B cell (primary cell): ENCODE measurements at regions not wholly inside any gene's neighbourhood (a gene's known extent, or its start where the extent isn't known, plus 50 kb on each side); places are given as distances from the start of the nearest gene placed in this dataset.

Experiments used
- ATAC-seq: fragments of 200-7000 bp; cut with Tn5 transposase; one replicate; pipeline ENCODE4 v1.10.0; 2021; ENCODE audit warnings: low read depth, mild to moderate bottlenecking, moderate number of reproducible peaks, moderate library complexity
- CTCF ChIA-PET: fragments of 350-600 bp; sonication (Branson Sonifier 250); formaldehyde crosslinking; loops from one replicate; lab custom pipeline; 2021; ENCODE audit warnings: antibody characterized with exemption, inconsistent platforms; lab: Charles Lee
- POLR2A ChIA-PET: fragments of 350-600 bp; sonication (Branson Sonifier 250); formaldehyde crosslinking; loops from one replicate; lab custom pipeline; 2021; ENCODE audit warnings: antibody characterized with exemption; lab: Charles Lee
- DNase-seq: peaks from one replicate; pipeline ENCODE4 v3.0.0; 2013
- H2AFZ ChIP-seq: 2 replicates; pipeline ENCODE4 v1.6.1; 2012; ENCODE audit warnings: mild to moderate bottlenecking, low read depth, low read length; ENCODE audit not compliant: insufficient read depth, poor library complexity, severe bottlenecking
- H3K27ac ChIP-seq, 2 donors: 1 replicate in 1 of 2; 2 replicates in 1 of 2; pipeline ENCODE4 v1.5.1; 2012 to 2013; ENCODE audit warnings: low read length in 2 of 2, mild to moderate bottlenecking in 2 of 2, moderate library complexity in 1 of 2
- H3K27me3 ChIP-seq, 4 experiments: fragments of 200-600 bp in 1 of 4; sonication (generic) in 1 of 4; replicated peaks in 1 of 4; 1 replicate in 2 of 4; 2 replicates in 2 of 4; pipeline versions ENCODE4 v1.6.1 to v1.7.0; 2013 to 2016; ENCODE audit warnings: low read length in 3 of 4, mild to moderate bottlenecking in 2 of 4, mixed read lengths in 1 of 4, moderate library complexity in 1 of 4; ENCODE audit not compliant: insufficient read depth in 4 of 4, control insufficient read depth in 3 of 4; ENCODE audit errors: control extremely low read depth in 1 of 4
- H3K36me3 ChIP-seq, 2 experiments: replicated peaks in 1 of 2; 1 replicate in 1 of 2; 2 replicates in 1 of 2; pipeline versions ENCODE4 v1.6.1 to v1.7.1; 2013; ENCODE audit warnings: low read length in 1 of 2; ENCODE audit not compliant: insufficient read depth in 2 of 2, control insufficient read depth in 1 of 2; ENCODE audit errors: control extremely low read depth in 1 of 2, extremely low read depth in 1 of 2
- H3K4me1 ChIP-seq, 2 donors: fragments of 200-600 bp in 1 of 2; sonication (generic) in 1 of 2; 1 replicate in 1 of 2; 2 replicates in 1 of 2; pipeline versions ENCODE4 v1.5.1 to v1.6.1; 2013 to 2017; ENCODE audit warnings: low read length in 2 of 2; ENCODE audit not compliant: control insufficient read depth in 2 of 2, insufficient read depth in 2 of 2
- H3K4me2 ChIP-seq: replicated peaks from 2 replicates; pipeline ENCODE3; 2012; ENCODE audit warnings: mild to moderate bottlenecking, low read depth, low read length; ENCODE audit not compliant: poor library complexity, severe bottlenecking
- H3K4me3 ChIP-seq, 5 experiments: fragments of 200-600 bp in 1 of 5; sonication (generic) in 1 of 5; 1 replicate in 3 of 5; 2 replicates in 2 of 5; pipeline versions ENCODE4 v1.5.1 to v1.7.0; 2011 to 2016; ENCODE audit warnings: low read length in 4 of 5, mild to moderate bottlenecking in 4 of 5, low read depth in 2 of 5, control low read depth in 1 of 5, moderate library complexity in 1 of 5; ENCODE audit not compliant: insufficient read depth in 1 of 5; ENCODE audit errors: control extremely low read depth in 1 of 5, extremely low read depth in 1 of 5
- H3K79me2 ChIP-seq: fragments of 200-600 bp; sonication (generic); one replicate; pipeline ENCODE4 v1.6.0; 2016; ENCODE audit warnings: low read length; ENCODE audit not compliant: control insufficient read depth, insufficient read depth
- H3K9ac ChIP-seq: fragments of 200-600 bp; sonication (generic); 2 replicates; pipeline ENCODE4 v1.6.1; 2017; ENCODE audit warnings: mild to moderate bottlenecking, low read length, moderate library complexity
- H3K9me3 ChIP-seq, 3 donors: one replicate each; pipeline versions ENCODE4 v1.6.1 to v1.7.1; 2013; ENCODE audit warnings: low read length in 2 of 3; ENCODE audit not compliant: control insufficient read depth in 2 of 3, insufficient read depth in 1 of 3; ENCODE audit errors: control extremely low read depth in 1 of 3
- H4K20me1 ChIP-seq: 2 replicates; pipeline ENCODE4 v1.6.0; 2012; ENCODE audit warnings: mild to moderate bottlenecking, low read length; ENCODE audit not compliant: insufficient read depth, control insufficient read depth, poor library complexity, severe bottlenecking
- H3K27ac Mint-ChIP-seq: one replicate; pipeline ENCODE4 v1.8.0; 2021; ENCODE audit warnings: mixed read lengths
- H3K27me3 Mint-ChIP-seq: one replicate; pipeline ENCODE4 v1.8.0; 2021; ENCODE audit warnings: mixed read lengths
- H3K4me1 Mint-ChIP-seq: one replicate; pipeline ENCODE4 v1.8.0; 2021; ENCODE audit warnings: mixed read lengths
- H3K4me3 Mint-ChIP-seq: one replicate; pipeline ENCODE4 v1.8.0; 2021; ENCODE audit warnings: mixed read lengths
- H3K9me3 Mint-ChIP-seq: one replicate; pipeline ENCODE4 v1.8.0; 2022; ENCODE audit warnings: mixed read lengths; ENCODE audit not compliant: insufficient read depth
- CTCF ChIP-seq: fragments of 200-600 bp; IDR thresholded peaks from one replicate; pipeline ENCODE4 v1.8.0; 2022; ENCODE audit warnings: antibody characterized with exemption, mild to moderate bottlenecking
- EZH2 ChIP-seq: IDR thresholded peaks from 2 replicates; pipeline ENCODE4 v1.6.1; 2012; ENCODE audit warnings: borderline replicate concordance, low read depth, mild to moderate bottlenecking, moderate library complexity, low read length; ENCODE audit not compliant: insufficient read depth, poor library complexity, severe bottlenecking
- WGBS: methylation state at CpG from one replicate; pipeline ENCODE4 v1.1.5; 2013; ENCODE audit warnings: missing lambda C conversion rate; ENCODE audit not compliant: insufficient coverage; 5-methylcytosine and 5-hydroxymethylcytosine counted together
- intact Hi-C: fragments of 100-400 bp; cut with micrococcal nuclease; formaldehyde crosslinking; loops from one replicate; pipeline ENCODE4 v1.10.0; 2022

- ChIA-PET POLR2A (no interaction called here), CTCF (no interaction called here)
- Histone ChIP-seq H3K4me2 (no peak overlapping the region), H3K27me3 (no peaks in the 10 kb centered on the region), H3K4me1 (no peaks in the 10 kb centered on the region), H3K79me2 (no peaks in the 10 kb centered on the region), H3K9ac (no peak overlapping the region), H3K27ac (no peak overlapping the region), H3K36me3 (no peaks in the 10 kb centered on the region), H2AFZ (no peak overlapping the region), H4K20me1 (no peaks in the 10 kb centered on the region), H3K4me3 (no peak overlapping the region), H3K9me3 (peaks cover 0 to 23% (median 0%) of the 10 kb centered on the region in 3 donors)
- no peak for DNase-seq
- H3K27ac Mint-ChIP-seq, result no peak overlapping the region
- intact Hi-C loops, result no loop called here
- no peaks in the 10 kb centered on the region for H3K4me1 Mint-ChIP-seq
- H3K27me3 Mint-ChIP-seq, result no peaks in the 10 kb centered on the region
- 100% methylated on average over 1 of the region's 7 CpGs for WGBS
- no peak overlapping the region for H3K4me3 Mint-ChIP-seq
- no peaks in the 10 kb centered on the region for H3K9me3 Mint-ChIP-seq
- ATAC-seq, result no peak
- TF ChIP-seq CTCF (no peak), EZH2 (no peak)
Measured at GRCh38 chr6:63444768-63445167, 125.0 kb upstream of the LGSN start.

GRCh38 chr6:63446405-63446804, 125.9 kb upstream of the LOC128125822 start:
- ATAC-seq (no peak), DNase-seq (no peak)
- Histone ChIP-seq H3K79me2 (no peaks in the 10 kb centered on the region), H4K20me1 (no peaks in the 10 kb centered on the region), H3K4me3 (no peak overlapping the region), H3K27me3 (no peaks in the 10 kb centered on the region), H3K27ac (no peak overlapping the region), H3K4me2 (no peak overlapping the region), H2AFZ (no peak overlapping the region), H3K36me3 (no peaks in the 10 kb centered on the region), H3K9ac (no peak overlapping the region), H3K9me3 (peaks cover 0 to 17% (median 0%) of the 10 kb centered on the region in 3 donors), H3K4me1 (no peaks in the 10 kb centered on the region)
- POLR2A ChIA-PET, result no interaction called here
- H3K27me3 Mint-ChIP-seq, result no peaks in the 10 kb centered on the region
- TF ChIP-seq EZH2, result no peak
- TF ChIP-seq CTCF, result no peak
- CTCF ChIA-PET, result no interaction called here
- H3K4me3 Mint-ChIP-seq, result no peak overlapping the region
- H3K4me1 Mint-ChIP-seq, result no peaks in the 10 kb centered on the region
- 86% methylated on average over 2 of the region's 5 CpGs for WGBS
- no peak overlapping the region for H3K27ac Mint-ChIP-seq
- intact Hi-C loops, result no loop called here
- no peaks in the 10 kb centered on the region for H3K9me3 Mint-ChIP-seq
